DMS 273 treated with DMSO at 0.1 percent for 48 hours (cell line): ENCODE measurements at regions not wholly inside any gene's neighbourhood (a gene's known extent, or its start where the extent isn't known, plus 50 kb on each side); places are given as distances from the start of the nearest gene placed in this dataset.
A peak's percentile ranks its signal among the peaks of the same experiment; 100 is the strongest.

ENCODE experiments used
- DNase-seq: peaks from one replicate; lab custom pipeline; 2025; lab: John Stamatoyannopoulos, UW

- DNase-seq: peak; percentile 19
Measured at GRCh38 chr21:27700974-27701614, 734.2 kb upstream of the ADAMTS5 start.

DNA sequence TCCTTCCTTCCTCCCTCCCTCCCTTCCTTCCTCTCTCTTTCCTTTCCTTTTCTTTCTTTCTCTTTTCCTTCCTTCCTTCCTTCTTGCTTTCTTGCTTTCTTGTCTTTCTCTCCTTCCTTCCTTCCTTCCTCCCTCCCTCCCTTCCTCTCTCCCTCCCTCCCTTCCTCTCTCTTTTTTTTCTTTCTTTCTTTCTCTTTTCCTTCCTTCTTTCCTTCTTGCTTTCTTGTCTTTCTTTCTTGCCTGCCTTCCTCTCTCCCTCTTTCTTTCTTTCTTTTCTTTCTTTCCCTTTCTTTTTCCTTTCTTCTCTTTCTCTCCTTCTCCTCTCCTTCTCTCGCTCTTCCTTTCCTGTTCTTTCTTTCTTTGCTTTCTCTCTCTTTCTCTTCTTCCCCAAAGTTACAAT lies 728.4 kb upstream of the ADAMTS5 start:
- no peak for DNase-seq

GRCh38 chr21:27694667-27695066 lies 727.8 kb upstream of the ADAMTS5 start:
- no peak for DNase-seq

DNA sequence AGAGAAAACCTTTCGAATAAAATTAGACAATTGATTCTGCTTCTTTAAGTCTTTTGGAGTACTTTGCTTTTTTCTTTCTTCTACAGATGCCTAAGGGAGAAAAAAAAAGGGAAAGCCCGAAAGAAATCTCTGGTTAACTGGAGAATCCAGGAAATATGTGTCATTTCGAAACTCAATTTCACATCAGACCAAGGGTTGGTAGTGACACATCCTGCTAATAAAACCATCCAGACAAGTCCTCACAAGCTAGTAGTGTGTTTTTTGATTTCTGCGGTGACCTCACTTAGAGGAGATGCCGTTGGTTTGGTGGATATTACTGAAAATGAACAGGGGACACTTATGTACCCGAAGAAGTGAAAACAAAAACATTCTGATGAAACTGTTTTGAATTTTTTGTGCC lies 726.5 kb upstream of the ADAMTS5 start:
- no peak for DNase-seq

- DNase-seq: no peak
Measured at GRCh38 chr21:27691516-27691915, 724.6 kb upstream of the ADAMTS5 start.

- DNase-seq: no peak
Measured at GRCh38 chr21:27691006-27691405, 724.1 kb upstream of the ADAMTS5 start.

- DNase-seq: no peak
Measured at GRCh38 chr21:27690426-27690825, 723.5 kb upstream of the ADAMTS5 start.

- DNase-seq: no peak
Measured at GRCh38 chr21:27688773-27689172, 721.9 kb upstream of the ADAMTS5 start.

GRCh38 chr21:27683292-27683691 lies 716.4 kb upstream of the ADAMTS5 start:
- no peak for DNase-seq

DNA sequence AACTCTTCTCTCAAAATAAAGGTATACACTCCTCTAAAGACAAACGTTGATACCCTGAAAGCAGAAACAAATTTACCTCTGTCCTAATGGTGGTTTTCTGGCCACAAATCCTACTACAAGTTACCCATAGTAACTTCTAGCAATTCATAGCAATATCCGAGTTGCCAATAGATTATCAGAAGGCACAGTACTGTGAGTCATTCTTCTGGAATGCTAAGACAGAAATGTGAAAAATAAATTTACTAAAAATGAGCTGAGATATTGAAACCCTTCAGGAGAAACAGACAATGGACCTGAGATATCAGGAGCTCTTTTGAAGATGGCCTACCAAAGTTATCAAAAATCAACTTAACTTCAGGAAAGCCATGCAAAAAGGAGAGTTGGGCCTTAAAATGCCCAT lies 715.0 kb upstream of the ADAMTS5 start:
- no peak for DNase-seq

- no peak for DNase-seq
Measured at GRCh38 chr21:27681038-27681437, 714.1 kb upstream of the ADAMTS5 start.

- no peak for DNase-seq
Measured at GRCh38 chr21:27680181-27680580, 713.3 kb upstream of the ADAMTS5 start.

DNA sequence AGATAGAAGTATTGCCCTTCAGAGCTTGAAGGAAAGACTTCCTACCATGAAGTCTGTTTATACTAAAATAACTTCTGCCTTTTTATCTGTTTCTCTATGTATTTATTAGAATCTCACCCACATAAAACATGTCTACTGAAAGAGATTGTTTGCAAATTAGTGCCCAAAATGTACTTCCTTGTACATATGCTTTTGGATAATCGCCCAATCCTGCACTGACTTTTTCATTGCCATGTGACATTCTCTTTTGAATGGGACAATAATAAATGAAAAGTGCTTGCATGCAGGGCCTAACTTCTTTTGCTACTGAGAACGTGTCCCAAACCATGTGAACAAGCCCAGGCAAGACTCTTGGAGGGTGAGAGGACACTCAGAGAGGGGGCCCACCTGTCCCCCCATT lies 711.6 kb upstream of the ADAMTS5 start:
- no peak for DNase-seq

DNA sequence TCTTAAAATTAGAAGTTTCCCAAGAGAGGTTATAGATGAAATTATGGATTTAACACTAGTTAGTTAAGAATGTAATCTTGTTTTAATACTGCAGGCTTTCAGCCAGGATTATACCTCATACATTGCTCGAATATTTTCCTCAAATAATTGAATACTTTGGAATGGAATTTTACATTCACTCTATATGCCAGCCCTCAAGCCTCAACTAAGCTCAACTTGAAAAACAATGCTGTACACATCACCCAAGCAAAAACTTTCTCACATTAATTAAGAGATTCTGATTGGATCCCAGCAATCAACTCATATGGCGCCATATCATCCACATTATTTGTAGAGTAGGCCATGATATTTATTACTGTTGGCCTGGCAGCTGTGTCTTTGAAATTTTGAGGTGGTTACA lies 710.7 kb upstream of the ADAMTS5 start:
- DNase-seq: no peak

DNA sequence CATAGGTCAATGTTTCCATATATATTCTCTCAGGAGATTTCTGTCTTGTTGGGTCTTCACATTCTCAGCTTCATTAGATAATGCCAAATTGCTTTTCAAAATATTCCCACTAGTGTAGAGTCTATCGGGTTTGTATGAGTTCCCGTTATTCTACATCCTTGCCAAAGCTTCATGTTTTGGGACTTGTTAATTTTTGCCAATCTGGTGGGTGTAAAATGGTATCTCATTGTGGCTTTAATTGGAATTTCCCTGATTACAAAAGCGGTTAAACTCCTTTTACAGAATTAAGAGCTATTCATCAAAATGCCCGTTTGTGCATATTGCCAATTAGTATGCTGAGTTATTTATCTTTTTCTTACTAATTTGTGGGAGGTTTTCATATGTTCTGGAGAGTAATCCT lies 708.4 kb upstream of the ADAMTS5 start:
- no peak for DNase-seq

GRCh38 chr21:27674041-27674615 lies 707.2 kb upstream of the ADAMTS5 start:
- no peak for DNase-seq

- DNase-seq: no peak
Measured at GRCh38 chr21:27673581-27673980, 706.7 kb upstream of the ADAMTS5 start.

GRCh38 chr21:27671207-27671606 lies 704.3 kb upstream of the ADAMTS5 start:
- DNase-seq: no peak

DNA sequence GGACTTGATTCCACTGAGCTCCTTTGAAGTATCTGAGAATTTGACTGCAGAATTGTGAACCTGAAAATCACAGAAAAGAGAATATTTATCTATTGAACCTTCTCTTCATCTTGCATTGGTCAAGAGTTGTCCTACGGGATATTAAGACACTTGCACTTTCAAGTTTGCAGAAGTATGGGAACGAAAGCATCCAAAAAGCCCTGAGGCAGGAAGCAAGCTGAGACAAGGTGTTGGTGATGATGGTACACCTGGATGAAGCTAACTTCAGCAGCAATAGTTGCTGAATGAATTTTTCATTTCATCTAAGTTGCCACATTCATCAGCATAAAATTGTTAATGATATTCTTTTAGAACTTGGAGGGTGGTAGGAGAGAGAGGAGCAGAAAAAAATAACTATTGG lies 686.6 kb upstream of the ADAMTS5 start:
- DNase-seq: no peak

GRCh38 chr21:27649762-27650161 lies 682.9 kb upstream of the ADAMTS5 start:
- no peak for DNase-seq

- no peak for DNase-seq
Measured at GRCh38 chr21:27649323-27649722, 682.4 kb upstream of the ADAMTS5 start.

GRCh38 chr21:27648560-27648959 lies 681.7 kb upstream of the ADAMTS5 start:
- no peak for DNase-seq

GRCh38 chr21:27647921-27648320 lies 681.0 kb upstream of the ADAMTS5 start:
- DNase-seq: no peak

DNA sequence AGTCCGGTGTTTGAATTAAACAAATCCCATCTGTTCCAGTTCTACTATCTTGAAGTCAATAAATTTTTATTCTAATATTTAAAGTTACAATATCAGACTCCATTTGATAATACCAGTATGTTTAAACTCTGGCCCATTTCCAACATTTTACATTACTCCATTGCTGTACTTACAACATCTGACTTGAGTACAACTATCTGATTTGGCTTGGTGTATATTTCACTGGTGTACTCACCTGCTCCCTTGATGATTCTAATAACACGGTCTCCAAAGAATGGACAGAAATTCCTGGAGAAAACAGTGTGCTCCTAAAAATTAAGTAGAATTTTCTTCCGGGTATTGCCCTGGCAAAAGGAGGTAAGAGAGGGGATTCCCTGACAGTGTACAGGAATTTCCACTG lies 680.5 kb upstream of the ADAMTS5 start:
- DNase-seq: no peak
